ENCODE measurements at regions not wholly inside any gene's neighbourhood (a gene's known extent, or its start where the extent isn't known, plus 50 kb on each side); places are given as distances from the start of the nearest gene placed in this dataset.
"Not testable (repeated sequence)": the region's sequence is repeated elsewhere in the genome, so short reads cannot be mapped to it uniquely, and the experiment has no call there.

- Histone ChIP-seq H3K4me3 (ENCODE audit: low read depth in 1 of 3, low read length in 3 of 3) (no peak overlapping the region), H3K27me3 (ENCODE audit: control insufficient read depth in 3 of 3, insufficient read depth in 3 of 3, low read length in 3 of 3) (no peaks in the 10 kb centered on the region), H3K9me3 (ENCODE audit: control insufficient read depth in 2 of 2, insufficient read depth in 1 of 2, low read depth in 1 of 2, low read length in 1 of 2) (peaks cover 0 to 16% of the 10 kb centered on the region in 2 donors), H3K4me1 (ENCODE audit: control insufficient read depth in 3 of 3, insufficient read depth in 2 of 3, low read depth in 1 of 3, low read length in 2 of 3) (peaks cover 0 to 16% (median 0%) of the 10 kb centered on the region in 3 donors), H3K36me3 (ENCODE audit: control insufficient read depth in 3 of 3, insufficient read depth in 2 of 3, low read depth in 1 of 3, low read length in 3 of 3) (no peaks in the 10 kb centered on the region), H3K27ac (ENCODE audit: low read depth in 1 of 3, low read length in 2 of 3) (no peak overlapping the region)
- WGBS, 3 donors: 57 to 74% (median 71%) methylated on average over 5 of the region's 5 CpGs
- DNase-seq (no peak), FAIRE-seq (no peak)
Observed at GRCh38 chr4:31187979-31188378, 467.8 kb downstream of the PCDH7 start.

- Histone ChIP-seq H3K36me3 (ENCODE audit: control insufficient read depth in 3 of 3, insufficient read depth in 2 of 3, low read depth in 1 of 3, low read length in 3 of 3) (no peaks in the 10 kb centered on the region), H3K4me3 (ENCODE audit: low read depth in 1 of 3, low read length in 3 of 3) (no peak overlapping the region), H3K9me3 (ENCODE audit: control insufficient read depth in 2 of 2, insufficient read depth in 1 of 2, low read depth in 1 of 2, low read length in 1 of 2) (peaks cover 0 to 8% of the 10 kb centered on the region in 2 donors), H3K4me1 (ENCODE audit: control insufficient read depth in 3 of 3, insufficient read depth in 2 of 3, low read depth in 1 of 3, low read length in 2 of 3) (peaks cover 0 to 16% (median 2%) of the 10 kb centered on the region in 3 donors), H3K27me3 (ENCODE audit: control insufficient read depth in 3 of 3, insufficient read depth in 3 of 3, low read length in 3 of 3) (no peaks in the 10 kb centered on the region), H3K27ac (ENCODE audit: low read depth in 1 of 3, low read length in 2 of 3) (peak overlapping the region in 1 of 3 donors; percentile 49)
- FAIRE-seq (no peak), DNase-seq (peak; percentile 14 to 17)
- 19 to 69% (median 42%) methylated on average over 1 of the region's 1 CpG for WGBS, 3 donors
Observed at GRCh38 chr4:31189938-31190337, 469.8 kb downstream of the PCDH7 start.

GRCh38 chr4:31190671-31191070 lies 470.5 kb downstream of the PCDH7 start:
- peak overlapping the region in 1 of 3 donors; percentile 49 for H3K27ac ChIP-seq (ENCODE audit: low read depth in 1 of 3, low read length in 2 of 3)
- FAIRE-seq (no peak), DNase-seq (peak; percentile 51 to 80)

DNA sequence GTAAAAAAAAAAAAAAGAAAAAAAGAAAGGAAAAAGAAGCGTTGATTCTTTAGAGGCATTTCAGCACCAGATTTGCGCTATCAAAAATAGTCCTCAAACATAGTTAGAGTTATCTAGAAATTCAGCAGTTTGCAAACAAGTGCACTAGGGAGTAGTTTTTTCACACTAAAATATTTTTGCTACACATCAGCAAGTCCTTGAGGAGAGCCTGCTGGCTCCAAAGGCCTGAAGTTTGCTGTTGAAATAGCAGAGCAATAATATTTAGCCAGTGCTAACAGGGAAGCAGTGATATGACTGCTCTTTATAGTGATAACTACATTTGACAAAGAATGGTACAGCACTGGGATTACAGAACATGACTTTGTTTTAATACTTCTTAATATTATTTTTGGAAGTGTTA lies 472.2 kb downstream of the PCDH7 start:
- DNase-seq (peak in 1 of 2 donors; percentile 15), FAIRE-seq (no peak)
- Histone ChIP-seq H3K27me3 (ENCODE audit: control insufficient read depth in 3 of 3, insufficient read depth in 3 of 3, low read length in 3 of 3) (no peaks in the 10 kb centered on the region), H3K36me3 (ENCODE audit: control insufficient read depth in 3 of 3, insufficient read depth in 2 of 3, low read depth in 1 of 3, low read length in 3 of 3) (no peaks in the 10 kb centered on the region), H3K27ac (ENCODE audit: low read depth in 1 of 3, low read length in 2 of 3) (no peak overlapping the region), H3K9me3 (ENCODE audit: control insufficient read depth in 2 of 2, insufficient read depth in 1 of 2, low read depth in 1 of 2, low read length in 1 of 2) (peaks cover 0 to 3% of the 10 kb centered on the region in 2 donors), H3K4me3 (ENCODE audit: low read depth in 1 of 3, low read length in 3 of 3) (no peak overlapping the region), H3K4me1 (ENCODE audit: control insufficient read depth in 3 of 3, insufficient read depth in 2 of 3, low read depth in 1 of 3, low read length in 2 of 3) (peaks cover 0 to 16% (median 2%) of the 10 kb centered on the region in 3 donors)
- WGBS, 3 donors: 79 to 93% (median 89%) methylated on average over 2 of the region's 2 CpGs

More at GRCh38 chr4:31190671-31191070, 470.5 kb downstream of the PCDH7 start:
- Histone ChIP-seq H3K9me3 (ENCODE audit: control insufficient read depth in 2 of 2, insufficient read depth in 1 of 2, low read depth in 1 of 2, low read length in 1 of 2) (peaks cover 0 to 3% of the 10 kb centered on the region in 2 donors), H3K27me3 (ENCODE audit: control insufficient read depth in 3 of 3, insufficient read depth in 3 of 3, low read length in 3 of 3) (no peaks in the 10 kb centered on the region), H3K36me3 (ENCODE audit: control insufficient read depth in 3 of 3, insufficient read depth in 2 of 3, low read depth in 1 of 3, low read length in 3 of 3) (no peaks in the 10 kb centered on the region), H3K4me3 (ENCODE audit: low read depth in 1 of 3, low read length in 3 of 3) (no peak overlapping the region), H3K4me1 (ENCODE audit: control insufficient read depth in 3 of 3, insufficient read depth in 2 of 3, low read depth in 1 of 3, low read length in 2 of 3) (peaks cover 0 to 16% (median 2%) of the 10 kb centered on the region in 3 donors)

GRCh38 chr4:31193521-31193920 lies 473.4 kb downstream of the PCDH7 start:
- H3K4me1 ChIP-seq (ENCODE audit: control insufficient read depth in 3 of 3, insufficient read depth in 2 of 3, low read depth in 1 of 3, low read length in 2 of 3): peaks cover 0 to 16% (median 2%) of the 10 kb centered on the region in 3 donors
- no peak overlapping the region for H3K27ac ChIP-seq (ENCODE audit: low read depth in 1 of 3, low read length in 2 of 3)
- H3K27me3 ChIP-seq (ENCODE audit: control insufficient read depth in 3 of 3, insufficient read depth in 3 of 3, low read length in 3 of 3): no peaks in the 10 kb centered on the region
- FAIRE-seq (peak; percentile 15), DNase-seq (peak; percentile 12 to 73)
- no peaks in the 10 kb centered on the region for H3K36me3 ChIP-seq (ENCODE audit: control insufficient read depth in 3 of 3, insufficient read depth in 2 of 3, low read depth in 1 of 3, low read length in 3 of 3)
- H3K4me3 ChIP-seq (ENCODE audit: low read depth in 1 of 3, low read length in 3 of 3): no peak overlapping the region
- 10 to 57% (median 22%) methylated on average over 1 of the region's 1 CpG for WGBS, 3 donors
- peaks cover 0 to 6% of the 10 kb centered on the region in 2 donors for H3K9me3 ChIP-seq (ENCODE audit: control insufficient read depth in 2 of 2, insufficient read depth in 1 of 2, low read depth in 1 of 2, low read length in 1 of 2)

DNA sequence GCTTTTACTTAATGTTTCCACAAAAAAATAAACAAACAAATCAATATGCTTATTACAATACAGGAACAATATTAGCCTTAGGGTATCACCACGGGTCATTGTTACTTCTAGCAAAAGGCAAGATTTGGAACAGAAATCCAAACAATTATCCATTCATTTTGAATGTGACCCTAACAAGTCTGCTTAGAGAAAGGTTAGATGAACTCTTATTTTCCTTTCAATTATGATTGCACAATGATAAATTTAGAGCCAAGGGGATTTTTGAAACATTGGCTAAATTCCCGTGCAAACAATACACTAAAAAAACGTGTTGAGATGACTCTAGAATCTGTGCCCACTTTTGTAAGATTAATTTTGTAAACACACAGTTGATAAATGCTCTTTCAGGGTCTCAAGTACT lies 474.7 kb downstream of the PCDH7 start:
- H3K27ac ChIP-seq (ENCODE audit: low read depth in 1 of 3, low read length in 2 of 3): no peak overlapping the region
- DNase-seq (no peak), FAIRE-seq (no peak)

DNA sequence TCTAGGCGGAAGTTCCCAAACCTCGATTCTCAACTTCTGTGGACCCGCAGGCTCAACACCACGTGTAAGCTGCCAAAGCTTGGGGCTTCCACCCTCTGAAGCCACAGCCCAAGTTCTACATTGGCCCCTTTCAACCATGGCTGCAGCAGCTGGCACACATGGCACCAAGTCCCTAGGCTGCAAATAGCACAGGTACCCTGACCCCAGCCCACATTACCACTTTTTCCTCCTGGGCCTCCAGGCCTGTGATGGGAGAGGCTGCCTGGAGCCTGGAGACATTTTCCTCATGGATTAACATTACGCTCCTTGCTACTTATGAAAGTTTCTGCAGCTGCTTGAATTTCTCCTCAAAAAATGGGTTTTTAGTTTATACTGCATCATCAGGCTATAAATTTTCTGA lies 479.5 kb downstream of the PCDH7 start:
- Histone ChIP-seq H3K36me3 (ENCODE audit: control insufficient read depth in 3 of 3, insufficient read depth in 2 of 3, low read depth in 1 of 3, low read length in 3 of 3) (no peaks in the 10 kb centered on the region), H3K4me1 (ENCODE audit: control insufficient read depth in 3 of 3, insufficient read depth in 2 of 3, low read depth in 1 of 3, low read length in 2 of 3) (no peaks in the 10 kb centered on the region), H3K27me3 (ENCODE audit: control insufficient read depth in 3 of 3, insufficient read depth in 3 of 3, low read length in 3 of 3) (no peaks in the 10 kb centered on the region), H3K27ac (ENCODE audit: low read depth in 1 of 3, low read length in 2 of 3) (no peak overlapping the region), H3K9me3 (ENCODE audit: control insufficient read depth in 2 of 2, insufficient read depth in 1 of 2, low read depth in 1 of 2, low read length in 1 of 2) (peaks cover 0 to 16% of the 10 kb centered on the region in 2 donors), H3K4me3 (ENCODE audit: low read depth in 1 of 3, low read length in 3 of 3) (no peak overlapping the region)
- DNase-seq: no peak
- 87 to 95% (median 93%) methylated on average over 5 of the region's 5 CpGs for WGBS, 3 donors
- FAIRE-seq: no peak

More for the DNA sequence above, 474.7 kb downstream of the PCDH7 start:
- Histone ChIP-seq H3K36me3 (ENCODE audit: control insufficient read depth in 3 of 3, insufficient read depth in 2 of 3, low read depth in 1 of 3, low read length in 3 of 3) (no peaks in the 10 kb centered on the region), H3K9me3 (ENCODE audit: control insufficient read depth in 2 of 2, insufficient read depth in 1 of 2, low read depth in 1 of 2, low read length in 1 of 2) (peaks cover 0 to 19% of the 10 kb centered on the region in 2 donors), H3K27me3 (ENCODE audit: control insufficient read depth in 3 of 3, insufficient read depth in 3 of 3, low read length in 3 of 3) (no peaks in the 10 kb centered on the region), H3K4me1 (ENCODE audit: control insufficient read depth in 3 of 3, insufficient read depth in 2 of 3, low read depth in 1 of 3, low read length in 2 of 3) (peaks cover 0 to 14% (median 2%) of the 10 kb centered on the region in 3 donors), H3K4me3 (ENCODE audit: low read depth in 1 of 3, low read length in 3 of 3) (no peak overlapping the region)
- WGBS, 3 donors: 39 to 43% (median 43%) methylated on average over 3 of the region's 3 CpGs

DNA sequence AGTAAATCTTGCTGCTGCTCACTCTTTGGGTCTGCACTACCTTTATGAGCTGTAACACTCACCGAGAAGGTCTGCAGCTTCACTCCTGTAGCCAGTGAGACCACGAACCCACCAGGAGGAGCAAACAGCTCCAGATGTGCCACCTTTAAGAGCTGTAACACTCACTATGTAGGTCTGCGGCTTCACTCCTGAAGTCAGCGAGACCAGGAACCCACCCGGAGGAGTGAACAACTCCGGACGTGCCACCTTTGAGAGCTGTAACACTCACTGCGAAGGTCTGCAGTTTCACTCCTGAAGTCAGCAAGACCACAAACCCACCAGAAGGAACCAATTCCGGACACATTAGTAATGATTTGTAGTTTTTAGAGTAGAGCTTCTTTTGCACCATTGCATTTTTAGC lies 481.9 kb downstream of the PCDH7 start:
- 87 to 91% (median 90%) methylated on average over 9 of the region's 9 CpGs for WGBS, 3 donors
- H3K4me1 ChIP-seq (ENCODE audit: control insufficient read depth in 3 of 3, insufficient read depth in 2 of 3, low read depth in 1 of 3, low read length in 2 of 3); H3K27me3 ChIP-seq (ENCODE audit: control insufficient read depth in 3 of 3, insufficient read depth in 3 of 3, low read length in 3 of 3); FAIRE-seq; H3K4me3 ChIP-seq (ENCODE audit: low read depth in 1 of 3, low read length in 3 of 3); H3K36me3 ChIP-seq (ENCODE audit: control insufficient read depth in 3 of 3, insufficient read depth in 2 of 3, low read depth in 1 of 3, low read length in 3 of 3); H3K27ac ChIP-seq (ENCODE audit: low read depth in 1 of 3, low read length in 2 of 3); DNase-seq: not testable (repeated sequence)
- H3K9me3 ChIP-seq (ENCODE audit: control insufficient read depth in 2 of 2, insufficient read depth in 1 of 2, low read depth in 1 of 2, low read length in 1 of 2): peaks cover 0 to 16% of the 10 kb centered on the region in 2 donors

DNA sequence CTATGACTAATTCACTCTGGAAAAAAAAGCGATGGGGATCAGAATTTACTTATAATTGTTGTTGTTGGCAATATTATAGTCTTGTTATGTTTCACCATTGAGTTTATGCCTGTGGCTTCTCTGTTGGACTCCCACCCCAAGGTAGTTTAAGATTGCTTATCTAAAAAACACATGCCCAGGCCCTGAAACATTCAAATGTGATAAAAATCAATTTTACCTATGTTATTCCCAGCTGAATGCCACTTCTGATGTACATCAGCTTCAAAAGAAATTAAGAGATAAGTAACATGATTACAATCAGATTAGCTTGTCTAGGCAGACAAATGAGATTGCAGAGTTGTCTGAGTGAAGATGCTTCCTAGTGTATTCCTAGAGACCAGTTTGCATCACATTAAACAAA lies 484.7 kb downstream of the PCDH7 start:
- WGBS, 3 donors: 70 to 92% (median 76%) methylated on average over 1 of the region's 1 CpG
- DNase-seq: no peak
- FAIRE-seq: no peak

More for the DNA sequence above, 484.7 kb downstream of the PCDH7 start:
- no peak overlapping the region for H3K4me3 ChIP-seq (ENCODE audit: low read depth in 1 of 3, low read length in 3 of 3)
- H3K4me1 ChIP-seq (ENCODE audit: control insufficient read depth in 3 of 3, insufficient read depth in 2 of 3, low read depth in 1 of 3, low read length in 2 of 3): no peaks in the 10 kb centered on the region
- no peaks in the 10 kb centered on the region for H3K27me3 ChIP-seq (ENCODE audit: control insufficient read depth in 3 of 3, insufficient read depth in 3 of 3, low read length in 3 of 3)
- H3K36me3 ChIP-seq (ENCODE audit: control insufficient read depth in 3 of 3, insufficient read depth in 2 of 3, low read depth in 1 of 3, low read length in 3 of 3): no peaks in the 10 kb centered on the region
- H3K27ac ChIP-seq (ENCODE audit: low read depth in 1 of 3, low read length in 2 of 3): no peak overlapping the region
- no peaks in the 10 kb centered on the region for H3K9me3 ChIP-seq (ENCODE audit: control insufficient read depth in 2 of 2, insufficient read depth in 1 of 2, low read depth in 1 of 2, low read length in 1 of 2)

Measured in small intestine (tissue), 7 donors.